ENCODE measurements at regions not wholly inside any gene's neighbourhood (a gene's known extent, or its start where the extent isn't known, plus 50 kb on each side); places are given as distances from the start of the nearest gene placed in this dataset.
"Not testable (repeated sequence)": the region's sequence is repeated elsewhere in the genome, so short reads cannot be mapped to it uniquely, and the experiment has no call there.

- no peaks in the 10 kb centered on the region for H3K4me1 Mint-ChIP-seq
These were observed 782.2 kb upstream of the NUDT12 start for GRCh38 chr5:104344809-104345208.

GRCh38 chr5:104327801-104328200 is 765.2 kb upstream of the NUDT12 start:
- DNase-seq (no peak), ATAC-seq (ENCODE audit: low read depth) (no peak)
- no peak overlapping the region for H3K27ac Mint-ChIP-seq
- no peaks in the 10 kb centered on the region for H3K36me3 Mint-ChIP-seq (ENCODE audit: low read depth)
- H3K27me3 Mint-ChIP-seq: no peaks in the 10 kb centered on the region
- POLR2A ChIA-PET: no interaction called here
- TF ChIP-seq CTCF (IDR thresholded peaks at IDR 0.05): no peak
- no peak overlapping the region for H3K4me3 Mint-ChIP-seq
- peaks cover 4% of the 10 kb centered on the region for H3K9me3 Mint-ChIP-seq
- intact Hi-C loops (cut with micrococcal nuclease): no loop called here
- no peaks in the 10 kb centered on the region for H3K4me1 Mint-ChIP-seq
- CTCF ChIA-PET: no interaction called here

More at GRCh38 chr5:104344809-104345208, 782.2 kb upstream of the NUDT12 start:
- peaks cover 2% of the 10 kb centered on the region for H3K9me3 Mint-ChIP-seq
- TF ChIP-seq CTCF (IDR thresholded peaks at IDR 0.05): no peak
- H3K27me3 Mint-ChIP-seq: no peaks in the 10 kb centered on the region
- POLR2A ChIA-PET: no interaction called here
- DNase-seq (no peak), ATAC-seq (ENCODE audit: low read depth) (no peak)
- CTCF ChIA-PET: no interaction called here
- H3K27ac Mint-ChIP-seq: no peak overlapping the region
- no peak overlapping the region for H3K4me3 Mint-ChIP-seq
- no peaks in the 10 kb centered on the region for H3K36me3 Mint-ChIP-seq (ENCODE audit: low read depth)
- intact Hi-C loops (cut with micrococcal nuclease): loop anchor here (5.0 kb wide), 1 partner anchor 1722 kb away; no protein-coding TSS in a partner anchor

GRCh38 chr5:104326966-104327365 is 764.4 kb upstream of the NUDT12 start:
- no peak for DNase-seq

GRCh38 chr5:104325356-104325755 is 762.8 kb upstream of the NUDT12 start:
- intact Hi-C loops (cut with micrococcal nuclease): no loop called here
- POLR2A ChIA-PET: no interaction called here
- H3K27me3 Mint-ChIP-seq: no peaks in the 10 kb centered on the region
- no peaks in the 10 kb centered on the region for H3K36me3 Mint-ChIP-seq (ENCODE audit: low read depth)
- no peak for DNase-seq
- ATAC-seq (ENCODE audit: low read depth): no peak
- H3K4me3 Mint-ChIP-seq: no peak overlapping the region
- H3K4me1 Mint-ChIP-seq: no peaks in the 10 kb centered on the region
- no peak overlapping the region for H3K27ac Mint-ChIP-seq
- H3K9me3 Mint-ChIP-seq: peaks cover 4% of the 10 kb centered on the region
- TF ChIP-seq CTCF (IDR thresholded peaks at IDR 0.05): no peak
- CTCF ChIA-PET: no interaction called here

More at GRCh38 chr5:104326966-104327365, 764.4 kb upstream of the NUDT12 start:
- Mint-ChIP-seq H3K4me1 (no peaks in the 10 kb centered on the region), H3K27ac (no peak overlapping the region), H3K9me3 (peaks cover 6% of the 10 kb centered on the region), H3K36me3 (ENCODE audit: low read depth) (no peaks in the 10 kb centered on the region), H3K27me3 (no peaks in the 10 kb centered on the region), H3K4me3 (no peak overlapping the region)
- CTCF ChIA-PET: no interaction called here
- intact Hi-C loops (cut with micrococcal nuclease): no loop called here
- POLR2A ChIA-PET: no interaction called here
- TF ChIP-seq CTCF (IDR thresholded peaks at IDR 0.05): no peak
- ATAC-seq (ENCODE audit: low read depth): no peak

- H3K4me1 Mint-ChIP-seq; H3K27ac Mint-ChIP-seq; H3K4me3 Mint-ChIP-seq; DNase-seq; ATAC-seq (ENCODE audit: low read depth); CTCF ChIA-PET; POLR2A ChIA-PET; intact Hi-C loops (cut with micrococcal nuclease); H3K9me3 Mint-ChIP-seq; H3K36me3 Mint-ChIP-seq (ENCODE audit: low read depth); H3K27me3 Mint-ChIP-seq: not testable (repeated sequence)
These were observed 754.1 kb upstream of the NUDT12 start for GRCh38 chr5:104316676-104317075.

- Mint-ChIP-seq H3K4me3 (no peak overlapping the region), H3K27me3 (no peaks in the 10 kb centered on the region), H3K36me3 (ENCODE audit: low read depth) (no peaks in the 10 kb centered on the region), H3K4me1 (no peaks in the 10 kb centered on the region), H3K27ac (no peak overlapping the region), H3K9me3 (peaks cover 3% of the 10 kb centered on the region)
- ChIA-PET CTCF (no interaction called here), POLR2A (no interaction called here)
- intact Hi-C loops (cut with micrococcal nuclease): no loop called here
- ATAC-seq (ENCODE audit: low read depth): no peak
- TF ChIP-seq CTCF (IDR thresholded peaks at IDR 0.05): no peak
- no peak for DNase-seq
These were observed 749.9 kb upstream of the NUDT12 start for GRCh38 chr5:104312481-104312880.

Data from activated B cell treated with CpG ODN at 0.5 μM for 24 hours (primary cell).